ENCODE measurements at regions not wholly inside any gene's neighbourhood (a gene's known extent, or its start where the extent isn't known, plus 50 kb on each side); places are given as distances from the start of the nearest gene placed in this dataset.

- DNase-seq (ENCODE audit: low spot score): no peak
These were observed 730.8 kb downstream of the C6orf118 start for GRCh38 chr6:164578616-164579015.

DNA sequence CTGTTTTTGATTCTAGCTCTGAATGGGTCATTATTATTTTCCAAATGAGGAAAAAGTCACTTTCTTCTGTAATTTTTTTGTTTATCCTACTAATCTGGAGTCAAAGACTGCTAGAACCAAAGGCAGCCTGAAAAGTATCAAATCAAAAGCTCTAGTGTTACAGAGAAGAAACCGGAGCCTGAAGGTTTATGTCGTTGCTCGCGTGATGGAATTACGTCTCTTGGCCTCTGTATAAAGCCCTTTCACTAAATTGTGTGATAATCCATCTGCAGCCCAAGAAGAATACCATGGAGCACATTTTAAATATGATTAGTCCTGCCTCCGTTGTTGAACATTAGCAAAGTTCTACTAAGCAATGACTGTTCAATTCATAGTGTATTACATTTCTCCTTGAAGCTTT, 738.6 kb downstream of the C6orf118 start:
- DNase-seq (ENCODE audit: low spot score): no peak

- DNase-seq (ENCODE audit: low spot score): no peak
These were observed 739.9 kb downstream of the C6orf118 start for GRCh38 chr6:164569509-164569908.

- no peak for DNase-seq (ENCODE audit: low spot score)
These were observed 745.5 kb downstream of the C6orf118 start for GRCh38 chr6:164563924-164564323.

DNA sequence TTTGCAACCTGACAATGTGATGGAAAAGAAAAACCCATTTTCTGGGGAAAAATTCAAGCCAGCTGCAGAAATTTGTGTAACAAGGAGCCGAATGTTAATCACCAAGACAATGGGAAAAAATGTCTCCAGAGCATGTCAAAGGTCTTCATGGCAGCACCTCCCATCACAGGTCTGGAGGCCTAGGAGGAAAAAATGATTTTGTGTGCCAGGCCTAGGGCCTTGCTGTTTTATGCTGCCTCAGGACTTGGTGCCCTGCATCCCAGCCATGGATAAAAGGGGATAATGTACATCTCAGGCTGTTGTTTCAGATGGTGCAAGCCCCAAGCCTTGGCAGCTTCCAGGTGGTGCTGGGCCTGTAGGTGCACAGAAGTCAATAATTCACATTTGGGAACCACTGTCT, 747.7 kb downstream of the C6orf118 start:
- no peak for DNase-seq (ENCODE audit: low spot score)

- DNase-seq (ENCODE audit: low spot score): no peak
These were observed 754.5 kb downstream of the C6orf118 start for GRCh38 chr6:164554700-164555476.

- no peak for DNase-seq (ENCODE audit: low spot score)
These were observed 755.2 kb downstream of the C6orf118 start for GRCh38 chr6:164554226-164554625.

- DNase-seq (ENCODE audit: low spot score): no peak
These were observed 757.7 kb downstream of the C6orf118 start for GRCh38 chr6:164551706-164552105.

GRCh38 chr6:164547076-164547475, 762.3 kb downstream of the C6orf118 start:
- DNase-seq (ENCODE audit: low spot score): no peak

DNA sequence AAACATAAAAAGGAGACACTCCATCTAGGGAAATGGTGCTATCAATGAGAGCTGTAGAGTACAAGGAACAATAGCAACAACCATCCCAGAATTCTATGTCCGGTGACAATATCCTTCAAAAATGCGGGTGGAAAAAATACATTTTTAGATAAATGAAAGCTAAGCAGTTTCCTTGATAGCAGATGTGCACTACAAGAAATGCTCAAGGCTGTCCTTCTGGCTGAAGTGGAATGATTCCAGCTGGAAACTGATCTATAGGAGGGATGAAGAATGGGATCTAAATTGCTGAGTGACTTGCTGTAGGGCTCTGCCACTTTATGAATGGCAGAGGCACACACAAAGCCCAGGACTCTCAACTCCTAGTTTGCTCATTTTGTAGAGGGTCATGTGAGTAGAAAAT, 763.1 kb downstream of the C6orf118 start:
- no peak for DNase-seq (ENCODE audit: low spot score)

- DNase-seq (ENCODE audit: low spot score): no peak
These were observed 775.2 kb downstream of the C6orf118 start for GRCh38 chr6:164534070-164534766.

DNA sequence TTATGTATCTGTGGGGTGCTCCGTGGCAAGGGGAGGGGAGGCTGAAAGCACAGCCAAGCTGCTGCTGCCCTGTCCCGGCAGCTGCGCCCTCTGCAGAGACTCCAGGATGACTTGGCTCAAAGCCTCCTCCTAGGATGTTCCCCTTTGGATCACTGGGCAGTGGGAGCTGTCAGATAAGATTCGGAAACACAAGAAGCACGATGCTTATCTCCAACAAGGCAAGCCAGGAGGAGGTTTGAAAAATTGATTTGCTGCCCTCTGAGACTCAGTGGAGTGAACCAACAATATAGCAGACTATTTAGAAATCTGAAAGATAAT, 776.4 kb downstream of the C6orf118 start:
- no peak for DNase-seq (ENCODE audit: low spot score)

- peak; percentile 92 for DNase-seq (ENCODE audit: low spot score)
These were observed 777.0 kb downstream of the C6orf118 start for GRCh38 chr6:164532198-164533044.

DNA sequence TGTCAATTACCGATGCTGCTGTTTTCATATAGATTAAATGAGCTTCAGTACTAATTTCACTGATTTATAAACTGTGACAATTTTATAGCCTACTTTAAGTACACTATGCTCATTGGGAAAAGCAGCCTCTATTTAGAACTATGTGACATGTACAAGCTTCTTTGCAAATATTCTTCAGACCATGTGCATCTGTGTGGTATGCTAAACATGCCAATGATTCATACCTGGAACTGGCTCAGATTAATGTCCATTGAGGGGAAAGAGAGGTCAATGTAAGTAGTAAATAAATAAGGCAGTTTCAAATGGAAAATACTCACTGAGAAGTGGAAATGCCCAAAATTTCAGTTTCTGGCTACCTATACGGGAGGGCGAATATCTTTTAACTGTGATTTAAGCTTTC, 777.7 kb downstream of the C6orf118 start:
- no peak for DNase-seq (ENCODE audit: low spot score)

DNA sequence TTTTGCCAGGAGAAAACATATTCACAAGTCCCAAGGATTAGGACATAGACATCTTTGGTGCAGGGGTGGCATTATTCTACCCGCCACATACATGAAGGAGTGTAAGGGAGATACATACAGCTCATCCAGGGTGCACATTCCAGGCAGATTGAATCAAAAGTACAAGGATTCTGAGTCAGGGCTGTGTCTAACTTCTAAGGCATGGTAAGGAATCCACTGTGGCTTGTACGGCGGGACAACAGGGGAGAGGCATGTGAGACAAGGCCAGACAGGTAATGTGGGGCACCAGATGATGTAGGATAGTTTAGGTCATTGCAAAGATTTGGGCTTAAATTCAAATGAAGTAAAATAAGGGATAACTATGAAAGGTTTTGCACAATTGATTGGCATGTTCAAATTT, 780.9 kb downstream of the C6orf118 start:
- no peak for DNase-seq (ENCODE audit: low spot score)

DNA sequence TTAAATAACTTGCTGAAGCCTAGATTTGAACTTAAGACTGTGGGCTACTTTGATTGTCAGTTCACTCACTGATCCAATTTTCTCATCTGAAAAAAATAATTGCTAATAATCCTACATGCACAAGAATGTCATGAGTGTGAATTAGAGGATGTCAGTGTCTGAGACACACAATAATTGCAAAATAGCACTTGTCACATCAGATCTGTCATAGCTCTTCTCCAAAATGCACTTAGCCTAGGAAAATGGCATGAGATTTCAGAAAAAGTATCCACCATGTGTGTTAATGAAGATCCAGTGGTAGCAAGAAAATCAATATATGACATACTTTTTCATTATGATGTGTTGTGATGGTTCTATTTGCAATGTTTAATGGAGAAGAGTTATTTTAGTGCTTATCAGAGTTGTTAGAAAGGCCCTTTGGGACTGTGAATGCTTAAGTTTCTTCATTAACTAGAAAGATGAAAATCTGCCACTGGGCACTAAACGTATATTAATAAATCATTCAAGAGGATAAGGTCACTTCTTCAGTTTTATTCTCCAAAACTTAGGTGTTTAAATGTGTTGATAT, 786.2 kb downstream of the C6orf118 start:
- DNase-seq (ENCODE audit: low spot score): no peak

GRCh38 chr6:164520916-164521315, 788.5 kb downstream of the C6orf118 start:
- DNase-seq (ENCODE audit: low spot score): no peak

DNA sequence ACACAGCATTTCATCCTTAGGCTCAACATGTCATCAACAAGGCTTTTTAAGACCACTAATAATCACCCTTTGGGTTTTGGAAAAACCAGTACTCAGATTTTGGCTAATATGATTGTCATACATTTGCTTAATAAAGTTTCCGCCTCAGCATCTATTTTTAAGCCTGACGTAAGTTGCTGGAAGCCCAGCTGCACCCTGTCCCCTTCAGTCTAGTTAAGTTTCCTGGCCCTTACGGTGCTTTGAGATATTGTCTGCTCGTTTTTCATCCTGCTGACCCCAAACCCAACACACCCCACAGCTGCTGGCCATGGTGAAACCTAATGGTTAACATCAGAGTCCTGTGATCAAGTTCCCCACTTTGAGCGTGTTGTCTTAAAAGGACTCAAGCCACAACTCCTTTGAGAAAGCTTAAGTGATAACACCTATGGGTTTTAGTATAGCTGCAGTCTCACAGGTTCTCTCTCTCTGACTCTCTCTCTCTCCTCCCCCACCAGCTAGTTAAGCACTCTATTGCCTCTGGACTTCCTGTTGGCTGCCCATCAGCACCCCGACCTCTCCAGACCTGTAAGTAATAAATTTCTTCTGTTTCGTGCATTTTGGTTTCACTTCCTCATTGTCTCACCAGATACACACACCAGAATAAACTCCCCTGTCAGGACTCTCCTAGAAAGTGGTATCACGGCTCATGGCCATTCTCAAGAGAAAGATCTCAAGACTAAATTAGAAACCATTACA, 802.0 kb downstream of the C6orf118 start:
- no peak for DNase-seq (ENCODE audit: low spot score)

DNA sequence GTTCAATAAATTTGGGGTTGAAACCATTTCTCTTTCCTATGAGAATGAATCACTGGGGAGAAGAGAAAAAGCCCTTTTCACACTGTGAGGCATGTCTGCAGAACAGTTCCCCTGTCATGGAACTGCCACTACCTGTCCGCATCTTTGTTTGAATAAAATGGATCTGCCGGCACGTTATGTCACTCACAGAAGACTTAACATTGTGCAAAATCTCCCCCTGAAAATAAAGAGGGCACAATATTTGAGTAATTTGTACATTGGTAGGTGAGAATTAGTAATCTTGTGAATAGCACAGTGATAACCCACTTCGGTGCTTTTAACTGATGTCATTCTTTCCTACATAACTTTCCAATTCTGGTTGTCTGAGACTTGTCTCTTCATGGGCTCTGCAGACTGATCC, 804.0 kb downstream of the C6orf118 start:
- DNase-seq (ENCODE audit: low spot score): no peak

DNA sequence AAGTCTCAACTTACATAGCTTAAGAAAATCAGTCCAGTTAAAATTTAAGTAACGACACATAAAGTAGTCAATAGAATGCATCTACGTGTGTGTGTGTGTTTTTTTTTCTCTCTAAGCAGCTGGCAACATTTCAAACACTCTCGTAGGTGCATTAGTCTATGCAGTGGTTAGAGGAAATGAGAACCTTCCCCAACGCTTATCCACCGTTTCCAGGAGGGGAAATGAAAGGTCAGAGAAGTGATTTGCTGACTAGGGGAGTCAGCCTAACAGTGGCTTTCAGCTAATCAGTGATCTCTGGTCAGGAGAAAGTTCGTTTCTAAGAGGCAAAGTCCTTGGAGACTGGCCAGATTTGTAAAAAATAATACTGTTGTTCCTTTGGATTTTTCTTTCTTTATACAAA, 806.6 kb downstream of the C6orf118 start:
- DNase-seq (ENCODE audit: low spot score): no peak

- DNase-seq (ENCODE audit: low spot score): no peak
These were observed 813.4 kb downstream of the C6orf118 start for GRCh38 chr6:164495882-164496495.

Measured in SK-N-DZ (cell line).